ENCODE measurements at regions not wholly inside any gene's neighbourhood (a gene's known extent, or its start where the extent isn't known, plus 50 kb on each side); places are given as distances from the start of the nearest gene placed in this dataset.

GRCh38 chr3:64756398-64756986 is 68.7 kb upstream of the ADAMTS9 start:
- WGBS, 3 donors, result 87 to 90% (median 90%) methylated on average over 2 of the region's 2 CpGs
- no peaks in the 10 kb centered on the region for H3K27me3 ChIP-seq (ENCODE audit: control insufficient read depth in 3 of 3, insufficient read depth in 3 of 3, low read length in 3 of 3)
- H3K4me1 ChIP-seq (ENCODE audit: control insufficient read depth in 3 of 3, insufficient read depth in 2 of 3, low read depth in 1 of 3, low read length in 2 of 3), result peaks cover 0 to 2% (median 0%) of the 10 kb centered on the region in 3 donors
- peaks cover 0 to 6% of the 10 kb centered on the region in 2 donors for H3K9me3 ChIP-seq (ENCODE audit: control insufficient read depth in 2 of 2, insufficient read depth in 1 of 2, low read depth in 1 of 2, low read length in 1 of 2)
- H3K4me3 ChIP-seq (ENCODE audit: low read depth in 1 of 3, low read length in 3 of 3), result no peak overlapping the region
- DNase-seq (no peak), FAIRE-seq (no peak)
- no peaks in the 10 kb centered on the region for H3K36me3 ChIP-seq (ENCODE audit: control insufficient read depth in 3 of 3, insufficient read depth in 2 of 3, low read depth in 1 of 3, low read length in 3 of 3)
- H3K27ac ChIP-seq (ENCODE audit: low read depth in 1 of 3, low read length in 2 of 3), result no peak overlapping the region

GRCh38 chr3:64748244-64748904 is 60.6 kb upstream of the ADAMTS9 start:
- FAIRE-seq, result no peak
- Histone ChIP-seq H3K36me3 (ENCODE audit: control insufficient read depth in 3 of 3, insufficient read depth in 2 of 3, low read depth in 1 of 3, low read length in 3 of 3) (no peaks in the 10 kb centered on the region), H3K27me3 (ENCODE audit: control insufficient read depth in 3 of 3, insufficient read depth in 3 of 3, low read length in 3 of 3) (no peaks in the 10 kb centered on the region), H3K4me1 (ENCODE audit: control insufficient read depth in 3 of 3, insufficient read depth in 2 of 3, low read depth in 1 of 3, low read length in 2 of 3) (no peaks in the 10 kb centered on the region), H3K9me3 (ENCODE audit: control insufficient read depth in 2 of 2, insufficient read depth in 1 of 2, low read depth in 1 of 2, low read length in 1 of 2) (no peaks in the 10 kb centered on the region), H3K27ac (ENCODE audit: low read depth in 1 of 3, low read length in 2 of 3) (no peak overlapping the region), H3K4me3 (ENCODE audit: low read depth in 1 of 3, low read length in 3 of 3) (no peak overlapping the region)
- WGBS, 3 donors, result 72 to 85% (median 80%) methylated on average over 6 of the region's 6 CpGs
- DNase-seq, result no peak

- H3K9me3 ChIP-seq (ENCODE audit: control insufficient read depth in 2 of 2, insufficient read depth in 1 of 2, low read depth in 1 of 2, low read length in 1 of 2), result no peaks in the 10 kb centered on the region
- WGBS, 3 donors, result 81 to 92% (median 89%) methylated on average over 4 of the region's 4 CpGs
- no peak for FAIRE-seq
- no peaks in the 10 kb centered on the region for H3K4me1 ChIP-seq (ENCODE audit: control insufficient read depth in 3 of 3, insufficient read depth in 2 of 3, low read depth in 1 of 3, low read length in 2 of 3)
- no peaks in the 10 kb centered on the region for H3K27me3 ChIP-seq (ENCODE audit: control insufficient read depth in 3 of 3, insufficient read depth in 3 of 3, low read length in 3 of 3)
- no peak for DNase-seq
- H3K27ac ChIP-seq (ENCODE audit: low read depth in 1 of 3, low read length in 2 of 3), result no peak overlapping the region
- no peaks in the 10 kb centered on the region for H3K36me3 ChIP-seq (ENCODE audit: control insufficient read depth in 3 of 3, insufficient read depth in 2 of 3, low read depth in 1 of 3, low read length in 3 of 3)
- no peak overlapping the region for H3K4me3 ChIP-seq (ENCODE audit: low read depth in 1 of 3, low read length in 3 of 3)
Observed at GRCh38 chr3:64747679-64748078, 59.9 kb upstream of the ADAMTS9 start.

DNA sequence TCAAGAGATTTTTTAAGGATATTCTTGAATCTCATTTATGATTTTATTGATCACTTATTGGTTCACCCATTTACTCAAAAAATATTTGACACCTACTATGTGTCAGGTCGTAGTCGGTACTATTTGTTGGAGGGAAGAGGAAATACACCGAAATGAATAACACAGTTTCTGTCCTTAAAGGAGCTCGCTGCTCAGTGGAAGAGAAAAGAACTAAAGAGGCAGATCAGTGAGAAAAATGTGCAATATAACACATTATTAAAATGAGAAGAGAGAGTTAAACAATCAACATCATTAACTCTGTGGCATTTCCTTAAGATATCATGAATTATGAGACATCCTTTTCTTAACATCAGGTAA is 56.1 kb upstream of the ADAMTS9 start:
- 68 to 80% (median 69%) methylated on average over 4 of the region's 4 CpGs for WGBS, 3 donors
- H3K27ac ChIP-seq (ENCODE audit: low read depth in 1 of 3, low read length in 2 of 3), result no peak overlapping the region
- FAIRE-seq, result no peak
- DNase-seq, result no peak
- no peaks in the 10 kb centered on the region for H3K9me3 ChIP-seq (ENCODE audit: control insufficient read depth in 2 of 2, insufficient read depth in 1 of 2, low read depth in 1 of 2, low read length in 1 of 2)
- H3K27me3 ChIP-seq (ENCODE audit: control insufficient read depth in 3 of 3, insufficient read depth in 3 of 3, low read length in 3 of 3), result no peaks in the 10 kb centered on the region
- H3K4me3 ChIP-seq (ENCODE audit: low read depth in 1 of 3, low read length in 3 of 3), result no peak overlapping the region
- H3K36me3 ChIP-seq (ENCODE audit: control insufficient read depth in 3 of 3, insufficient read depth in 2 of 3, low read depth in 1 of 3, low read length in 3 of 3), result no peaks in the 10 kb centered on the region
- no peaks in the 10 kb centered on the region for H3K4me1 ChIP-seq (ENCODE audit: control insufficient read depth in 3 of 3, insufficient read depth in 2 of 3, low read depth in 1 of 3, low read length in 2 of 3)

DNA sequence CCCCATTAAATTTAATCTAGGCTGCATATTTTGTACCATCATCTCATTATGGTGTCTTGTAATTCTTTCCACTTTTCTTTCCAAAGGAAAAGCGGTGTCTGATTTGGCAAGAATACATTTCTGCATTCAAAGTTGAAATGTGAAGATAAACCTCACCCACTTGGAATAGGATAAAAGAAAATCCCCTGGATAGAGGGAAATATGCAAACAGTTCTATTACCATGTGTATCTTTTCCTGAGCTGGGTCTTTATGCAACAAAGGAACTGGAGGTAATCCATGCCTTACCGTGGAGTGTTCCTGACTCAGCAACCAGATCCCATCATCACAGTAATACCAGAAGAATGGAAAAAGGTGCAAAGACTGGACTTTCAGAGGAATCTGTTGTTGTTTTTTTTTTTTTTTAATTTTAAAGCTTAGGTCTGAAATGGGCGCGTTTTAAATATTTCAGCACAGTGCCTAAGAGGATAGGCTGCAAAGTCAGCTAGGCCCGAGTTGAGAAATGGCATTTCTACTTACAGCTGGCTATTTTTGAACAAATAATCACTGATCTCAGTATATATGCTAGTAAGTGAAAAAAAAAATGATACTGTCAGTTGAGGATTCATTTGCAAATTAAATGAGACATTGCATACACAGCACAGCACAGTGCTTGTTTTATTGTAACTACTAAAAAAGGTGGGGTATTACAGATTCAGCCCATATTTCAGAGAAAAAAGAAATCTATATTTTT is 55.5 kb upstream of the ADAMTS9 start:
- Histone ChIP-seq H3K27ac (ENCODE audit: low read depth in 1 of 3, low read length in 2 of 3) (no peak overlapping the region), H3K4me1 (ENCODE audit: control insufficient read depth in 3 of 3, insufficient read depth in 2 of 3, low read depth in 1 of 3, low read length in 2 of 3) (no peaks in the 10 kb centered on the region), H3K4me3 (ENCODE audit: low read depth in 1 of 3, low read length in 3 of 3) (no peak overlapping the region), H3K27me3 (ENCODE audit: control insufficient read depth in 3 of 3, insufficient read depth in 3 of 3, low read length in 3 of 3) (no peaks in the 10 kb centered on the region), H3K9me3 (ENCODE audit: control insufficient read depth in 2 of 2, insufficient read depth in 1 of 2, low read depth in 1 of 2, low read length in 1 of 2) (no peaks in the 10 kb centered on the region), H3K36me3 (ENCODE audit: control insufficient read depth in 3 of 3, insufficient read depth in 2 of 3, low read depth in 1 of 3, low read length in 3 of 3) (no peaks in the 10 kb centered on the region)
- DNase-seq, result no peak
- WGBS, 3 donors, result 73 to 80% (median 77%) methylated on average over 5 of the region's 5 CpGs
- no peak for FAIRE-seq

DNA sequence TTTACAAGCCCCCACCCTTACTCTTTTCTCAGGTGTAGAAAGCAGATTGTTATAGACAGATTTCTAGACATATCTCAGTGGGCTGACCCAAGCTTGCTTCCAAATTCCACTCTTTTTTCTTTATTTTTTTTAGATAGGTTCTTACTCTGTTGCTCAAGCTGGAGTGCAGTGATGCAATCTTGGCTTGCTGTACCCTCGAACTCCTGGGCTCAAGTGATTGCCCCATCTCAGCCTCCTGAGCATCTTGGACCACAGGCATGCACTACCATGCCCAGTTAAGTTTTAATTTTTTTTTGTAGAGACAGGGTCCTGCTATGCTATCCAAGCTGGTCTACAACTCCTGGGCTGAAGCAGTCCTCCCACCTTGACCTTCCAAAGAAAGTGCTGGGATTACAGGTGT is 53.5 kb upstream of the ADAMTS9 start:
- Histone ChIP-seq H3K27me3 (ENCODE audit: control insufficient read depth in 3 of 3, insufficient read depth in 3 of 3, low read length in 3 of 3) (no peaks in the 10 kb centered on the region), H3K27ac (ENCODE audit: low read depth in 1 of 3, low read length in 2 of 3) (no peak overlapping the region), H3K4me3 (ENCODE audit: low read depth in 1 of 3, low read length in 3 of 3) (no peak overlapping the region), H3K9me3 (ENCODE audit: control insufficient read depth in 2 of 2, insufficient read depth in 1 of 2, low read depth in 1 of 2, low read length in 1 of 2) (no peaks in the 10 kb centered on the region), H3K4me1 (ENCODE audit: control insufficient read depth in 3 of 3, insufficient read depth in 2 of 3, low read depth in 1 of 3, low read length in 2 of 3) (no peaks in the 10 kb centered on the region), H3K36me3 (ENCODE audit: control insufficient read depth in 3 of 3, insufficient read depth in 2 of 3, low read depth in 1 of 3, low read length in 3 of 3) (no peaks in the 10 kb centered on the region)
- DNase-seq (no peak), FAIRE-seq (no peak)
- WGBS, 3 donors, result 59 to 75% (median 63%) methylated on average over 1 of the region's 1 CpG

GRCh38 chr3:64739971-64740631 is 52.3 kb upstream of the ADAMTS9 start:
- H3K27ac ChIP-seq (ENCODE audit: low read depth in 1 of 3, low read length in 2 of 3), result peak overlapping the region in 1 of 3 donors; percentile 45
- no peak overlapping the region for H3K4me3 ChIP-seq (ENCODE audit: low read depth in 1 of 3, low read length in 3 of 3)
- DNase-seq (no peak), FAIRE-seq (no peak)
- H3K9me3 ChIP-seq (ENCODE audit: control insufficient read depth in 2 of 2, insufficient read depth in 1 of 2, low read depth in 1 of 2, low read length in 1 of 2), result no peaks in the 10 kb centered on the region
- no peaks in the 10 kb centered on the region for H3K36me3 ChIP-seq (ENCODE audit: control insufficient read depth in 3 of 3, insufficient read depth in 2 of 3, low read depth in 1 of 3, low read length in 3 of 3)
- no peaks in the 10 kb centered on the region for H3K27me3 ChIP-seq (ENCODE audit: control insufficient read depth in 3 of 3, insufficient read depth in 3 of 3, low read length in 3 of 3)
- H3K4me1 ChIP-seq (ENCODE audit: control insufficient read depth in 3 of 3, insufficient read depth in 2 of 3, low read depth in 1 of 3, low read length in 2 of 3), result no peaks in the 10 kb centered on the region
- 75 to 88% (median 76%) methylated on average over 11 of the region's 11 CpGs for WGBS, 3 donors

Measured in small intestine (tissue), 7 donors.